B cell (primary cell): ENCODE measurements at regions not wholly inside any gene's neighbourhood (a gene's known extent, or its start where the extent isn't known, plus 50 kb on each side); places are given as distances from the start of the nearest gene placed in this dataset.

Experiments used
- CTCF ChIP-seq: fragments of 200-600 bp; IDR thresholded peaks from one replicate; pipeline ENCODE4 v1.8.0; 2022; ENCODE audit warnings: antibody characterized with exemption, mild to moderate bottlenecking
- EZH2 ChIP-seq: IDR thresholded peaks from 2 replicates; pipeline ENCODE4 v1.6.1; 2012; ENCODE audit warnings: borderline replicate concordance, low read depth, mild to moderate bottlenecking, moderate library complexity, low read length; ENCODE audit not compliant: insufficient read depth, poor library complexity, severe bottlenecking

GRCh38 chr3:23096041-23096440, 107.1 kb upstream of the UBE2E2 start:
- TF ChIP-seq EZH2 (no peak), CTCF (no peak)
